Spleen (tissue), 7 donors: ENCODE measurements at regions not wholly inside any gene's neighbourhood (a gene's known extent, or its start where the extent isn't known, plus 50 kb on each side); places are given as distances from the start of the nearest gene placed in this dataset.
"Not testable (repeated sequence)": the region's sequence is repeated elsewhere in the genome, so short reads cannot be mapped to it uniquely, and the experiment has no call there.

Source experiments
- POLR2A ChIP-seq, 3 donors: fragments of 450-650 bp; IDR thresholded peaks; one replicate each; pipeline ENCODE4 v1.5.1; 2017; ENCODE audit warnings: antibody characterized with exemption in 3 of 3, mild to moderate bottlenecking in 1 of 3
- POLR2AphosphoS5 ChIP-seq, 3 donors: sonication (generic); formaldehyde crosslinking; IDR thresholded peaks; one replicate each; pipeline ENCODE4 v1.5.1; 2017; ENCODE audit warnings: antibody characterized with exemption in 3 of 3
- TF ChIP-seq, protein P1 (sequence below), 11 experiments: fragments of 200-600 bp in 7 of 11; fragments of 450-650 bp in 4 of 11; sonication (generic) in 4 of 11; IDR thresholded peaks in 8 of 11; conservative IDR thresholded peaks in 3 of 11; 1 replicate in 7 of 11; 2 replicates in 4 of 11; pipeline versions ENCODE4 v1.4.0 to v1.8.0; 2016 to 2021; ENCODE audit warnings: antibody characterized with exemption in 11 of 11, inconsistent platforms in 4 of 11, mild to moderate bottlenecking in 1 of 11
- donor health status: DM: no; HTN: no; CAD: no; lungs with moderate emphysema.
- donor health status: DM: no; HTN: no; CAD: no.
- donor health status: DM: no; HTN: no; CAD: no.

DNA sequence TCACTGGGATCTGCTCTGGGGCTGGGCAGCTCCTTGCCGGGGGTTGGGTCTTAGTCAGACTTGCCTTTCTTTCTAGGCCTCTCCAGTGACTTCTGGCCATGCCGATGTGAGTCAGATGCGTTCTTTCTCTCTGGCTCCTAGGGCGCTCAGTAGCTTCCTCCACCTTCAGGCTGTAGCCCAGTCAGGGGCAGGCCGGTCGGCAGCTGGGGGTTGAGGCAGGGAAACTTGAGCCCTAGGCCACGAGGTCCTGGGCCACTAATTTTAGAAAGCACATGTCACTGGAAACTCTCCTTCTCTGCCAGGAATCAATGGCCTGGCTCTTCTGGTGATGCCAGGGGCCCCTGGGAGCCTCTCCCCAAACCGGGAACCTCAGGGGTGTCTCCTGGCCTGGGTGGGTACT lies 192.4 kb upstream of the TP53TG3 start:
- TF ChIP-seq, protein P1, sequence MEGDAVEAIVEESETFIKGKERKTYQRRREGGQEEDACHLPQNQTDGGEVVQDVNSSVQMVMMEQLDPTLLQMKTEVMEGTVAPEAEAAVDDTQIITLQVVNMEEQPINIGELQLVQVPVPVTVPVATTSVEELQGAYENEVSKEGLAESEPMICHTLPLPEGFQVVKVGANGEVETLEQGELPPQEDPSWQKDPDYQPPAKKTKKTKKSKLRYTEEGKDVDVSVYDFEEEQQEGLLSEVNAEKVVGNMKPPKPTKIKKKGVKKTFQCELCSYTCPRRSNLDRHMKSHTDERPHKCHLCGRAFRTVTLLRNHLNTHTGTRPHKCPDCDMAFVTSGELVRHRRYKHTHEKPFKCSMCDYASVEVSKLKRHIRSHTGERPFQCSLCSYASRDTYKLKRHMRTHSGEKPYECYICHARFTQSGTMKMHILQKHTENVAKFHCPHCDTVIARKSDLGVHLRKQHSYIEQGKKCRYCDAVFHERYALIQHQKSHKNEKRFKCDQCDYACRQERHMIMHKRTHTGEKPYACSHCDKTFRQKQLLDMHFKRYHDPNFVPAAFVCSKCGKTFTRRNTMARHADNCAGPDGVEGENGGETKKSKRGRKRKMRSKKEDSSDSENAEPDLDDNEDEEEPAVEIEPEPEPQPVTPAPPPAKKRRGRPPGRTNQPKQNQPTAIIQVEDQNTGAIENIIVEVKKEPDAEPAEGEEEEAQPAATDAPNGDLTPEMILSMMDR (IDR thresholded peaks at IDR 0.05 in 8 of 11, conservative IDR thresholded peaks at IDR 0.05 in 3 of 11), result not testable (repeated sequence)
- not testable (repeated sequence) for TF ChIP-seq POLR2A, POLR2AphosphoS5 (IDR thresholded peaks at IDR 0.05)
